HG02884 (cell line): ENCODE measurements at regions not wholly inside any gene's neighbourhood (a gene's known extent, or its start where the extent isn't known, plus 50 kb on each side); places are given as distances from the start of the nearest gene placed in this dataset.
A peak's percentile ranks its signal among the peaks of the same experiment; 100 is the strongest.
"Not testable (repeated sequence)": the region's sequence is repeated elsewhere in the genome, so short reads cannot be mapped to it uniquely, and the experiment has no call there.

Source experiments
- ATAC-seq: cut with Tn5 transposase; IDR thresholded peaks from one replicate; pipeline ENCODE4 v1.9.1; 2021; ENCODE audit warnings: mild to moderate bottlenecking, moderate library complexity; ENCODE audit not compliant: unreplicated experiment

DNA sequence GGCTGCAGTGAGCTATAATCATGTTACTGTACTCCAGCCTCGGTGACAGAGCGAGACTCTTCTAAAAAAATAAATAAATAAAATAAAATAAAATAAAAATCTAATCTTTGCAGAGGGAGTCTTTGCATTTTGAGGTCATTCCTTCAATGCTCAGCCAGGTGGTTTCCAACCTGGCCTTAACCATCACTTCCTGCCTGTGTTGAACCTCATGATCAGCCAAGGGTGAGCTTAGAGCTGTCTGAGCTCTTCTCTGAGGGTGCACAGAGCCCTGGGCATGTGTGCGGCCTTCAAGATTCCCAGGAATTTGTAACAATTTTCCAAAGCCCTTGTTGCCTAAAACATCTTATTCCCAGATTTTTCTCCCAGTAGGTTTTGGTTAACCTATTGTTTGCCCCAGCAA lies 94.3 kb downstream of the KCNJ12 start:
- ATAC-seq, result not testable (repeated sequence)

GRCh38 chr17:21470861-21471260 lies 94.7 kb downstream of the KCNJ12 start:
- no peak for ATAC-seq

- no peak for ATAC-seq
Measured at GRCh38 chr17:21474815-21475214, 98.7 kb downstream of the KCNJ12 start.

DNA sequence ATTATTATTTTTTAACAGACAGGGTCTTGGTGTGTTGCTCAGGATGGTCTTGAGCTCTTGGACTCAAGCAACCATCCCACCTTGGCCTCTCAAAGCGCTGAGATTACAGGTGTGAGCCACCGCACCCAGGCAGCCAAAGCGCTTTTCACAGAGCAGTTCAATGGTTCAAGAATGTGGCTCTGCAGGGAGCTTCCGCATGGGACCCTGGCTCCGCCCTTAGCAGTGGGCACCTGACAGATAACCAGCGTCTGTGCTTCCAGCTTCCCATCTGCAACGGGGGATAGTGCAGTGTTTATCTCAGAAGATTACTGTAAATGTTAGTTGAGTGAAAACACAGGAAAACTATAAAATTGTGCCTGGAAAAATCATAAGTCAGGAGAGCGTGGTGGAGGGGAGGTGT lies 99.4 kb downstream of the KCNJ12 start:
- ATAC-seq, result no peak

DNA sequence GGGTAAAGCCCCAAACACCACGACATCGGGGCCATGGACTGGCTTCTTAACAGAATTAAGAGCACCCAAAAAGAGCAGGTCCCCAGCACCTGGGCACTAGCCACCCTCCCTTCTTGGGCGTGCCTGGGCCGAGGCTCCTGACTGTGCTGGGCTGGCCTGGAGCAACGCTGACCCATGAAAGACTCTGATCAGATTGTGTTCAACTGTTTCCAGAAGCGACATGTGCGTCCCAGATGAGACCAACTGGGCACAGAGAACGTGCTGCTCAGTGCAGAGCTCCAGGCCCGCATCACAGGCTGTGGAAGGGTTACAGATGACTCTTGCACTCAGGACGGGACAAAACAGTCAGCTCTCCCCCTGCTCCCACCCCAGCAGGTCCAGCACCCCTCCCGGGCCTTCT lies 100.7 kb downstream of the KCNJ12 start:
- no peak for ATAC-seq

DNA sequence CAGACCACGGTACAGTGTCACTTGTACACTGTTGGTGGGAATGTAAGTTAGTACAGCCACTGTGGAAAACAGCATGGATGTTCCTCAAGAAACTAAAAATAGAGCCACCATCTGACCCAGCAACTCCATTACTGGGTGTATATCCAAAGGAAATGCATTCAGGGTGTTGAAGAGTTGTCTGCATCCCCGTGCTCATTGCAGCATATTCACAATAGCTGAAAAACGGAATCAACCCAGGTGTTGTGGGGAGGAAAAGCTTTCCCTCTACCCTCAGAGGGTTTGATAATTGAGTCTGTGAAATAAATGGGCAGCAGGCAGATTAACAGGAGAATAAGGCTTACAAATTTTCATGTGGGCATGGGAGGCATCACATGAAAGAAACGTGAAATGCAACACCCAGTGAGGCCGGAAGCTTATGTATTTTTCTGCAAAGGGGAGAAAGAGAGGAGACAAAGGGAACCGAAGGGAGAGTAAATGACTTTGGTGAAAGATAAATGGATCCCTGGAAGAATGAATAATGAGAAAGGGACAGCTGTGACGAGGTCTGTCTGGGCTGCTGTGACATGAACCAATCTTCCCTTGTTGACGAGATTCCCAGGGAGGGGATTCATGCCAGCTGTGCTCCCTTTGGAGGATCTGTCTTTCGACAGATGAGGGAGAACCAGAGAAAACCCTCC lies 106.2 kb downstream of the KCNJ12 start:
- no peak for ATAC-seq

DNA sequence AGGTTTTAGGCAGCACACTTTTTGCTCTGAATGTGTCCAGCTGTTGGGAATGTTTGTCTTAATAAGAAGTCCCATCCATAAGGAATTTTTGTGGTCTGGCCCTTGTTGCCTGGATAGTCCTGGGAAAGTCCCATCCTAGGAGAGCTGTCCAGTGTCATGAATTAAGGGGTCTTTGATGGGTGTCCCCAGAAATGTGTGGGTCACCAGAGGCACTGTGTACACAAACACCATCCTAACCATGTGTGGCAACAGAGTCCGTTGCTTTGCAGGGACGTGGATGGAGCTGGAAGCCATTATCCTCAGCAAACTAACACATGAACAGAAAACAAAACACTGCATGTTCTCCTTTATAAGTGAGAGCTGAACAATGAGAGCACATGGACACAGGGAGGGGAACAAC lies 111.9 kb downstream of the KCNJ12 start:
- not testable (repeated sequence) for ATAC-seq

GRCh38 chr17:21493993-21494392 lies 117.8 kb downstream of the KCNJ12 start:
- ATAC-seq, result no peak

GRCh38 chr17:21495281-21495680 lies 119.1 kb downstream of the KCNJ12 start:
- no peak for ATAC-seq

DNA sequence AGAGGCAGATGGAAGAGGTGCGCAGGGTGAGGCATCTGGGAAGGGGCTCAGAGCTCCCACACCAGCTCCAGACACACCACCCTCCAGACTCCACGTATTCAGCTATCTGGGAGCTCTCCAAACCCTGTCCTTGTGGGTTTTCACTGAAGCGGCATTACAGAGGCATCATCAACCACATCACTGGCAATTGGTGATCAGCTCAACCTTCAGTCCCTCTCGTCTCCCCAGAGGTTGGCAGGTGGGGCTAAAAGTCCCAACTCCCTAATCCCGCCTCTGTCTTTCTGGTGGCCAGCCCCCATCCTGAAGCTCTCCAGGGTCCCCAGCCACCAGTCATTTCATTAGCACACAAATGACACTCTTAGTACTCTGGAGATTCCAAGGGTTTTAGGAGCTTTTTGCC lies 123.9 kb downstream of the KCNJ12 start:
- no peak for ATAC-seq

GRCh38 chr17:21501927-21502700 lies 126.0 kb downstream of the KCNJ12 start:
- ATAC-seq, result not testable (repeated sequence)

DNA sequence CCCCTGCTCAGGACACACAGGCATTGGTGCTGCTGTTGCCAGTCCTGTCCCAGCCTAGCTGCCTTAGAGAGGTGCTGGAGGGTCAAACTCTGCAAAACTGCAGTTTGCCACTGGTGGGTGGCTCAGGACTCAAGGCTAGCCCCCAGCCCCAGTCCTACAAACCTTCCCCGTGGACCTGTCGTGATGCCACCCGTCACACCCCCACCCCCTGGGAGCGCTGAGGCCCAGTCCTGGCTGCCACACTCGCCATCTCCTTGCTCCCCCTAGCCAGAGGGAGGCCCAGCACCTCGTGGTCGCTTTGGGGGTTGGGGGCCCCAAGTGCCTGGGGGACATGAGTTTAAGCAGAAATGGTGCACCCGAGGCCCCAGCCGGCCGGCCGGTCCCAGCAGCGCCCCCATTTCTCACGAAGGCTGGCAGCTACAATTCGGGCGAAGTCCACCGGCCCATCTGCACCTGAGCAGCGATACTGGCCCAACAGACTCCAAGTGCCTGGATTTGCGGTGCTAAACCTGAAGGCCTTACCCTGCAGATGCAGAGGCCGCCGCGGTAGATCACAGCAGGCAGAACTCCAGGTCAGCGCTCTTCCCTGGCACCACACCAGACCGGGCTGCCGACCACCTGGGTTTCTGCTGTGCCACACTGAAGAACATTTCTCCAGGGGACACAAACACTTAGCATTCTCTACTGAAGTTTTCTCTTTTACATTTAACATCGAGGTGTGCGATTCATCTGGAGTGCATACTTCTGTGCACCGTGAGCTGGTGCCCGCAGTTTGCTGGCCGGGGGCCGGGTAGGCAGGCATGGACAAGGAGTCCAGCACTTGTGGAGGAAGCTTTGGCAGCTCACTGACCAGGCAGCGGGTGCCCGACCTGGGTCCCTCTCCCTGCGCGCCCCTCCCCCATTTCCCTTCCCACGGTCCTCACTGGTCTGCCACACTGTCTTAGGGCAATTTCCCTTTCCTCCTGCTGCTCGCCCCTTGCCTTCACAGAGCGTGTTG lies 130.0 kb downstream of the KCNJ12 start:
- no peak for ATAC-seq

- ATAC-seq, result not testable (repeated sequence)
Measured at GRCh38 chr17:21507806-21508205, 131.6 kb downstream of the KCNJ12 start.

GRCh38 chr17:21508211-21508610 lies 132.1 kb downstream of the KCNJ12 start:
- ATAC-seq, result no peak

GRCh38 chr17:21509356-21509755 lies 133.2 kb downstream of the KCNJ12 start:
- ATAC-seq, result not testable (repeated sequence)

GRCh38 chr17:21510686-21511362 lies 134.7 kb downstream of the KCNJ12 start:
- ATAC-seq, result no peak

- ATAC-seq, result no peak
Measured at GRCh38 chr17:21511363-21512195, 135.4 kb downstream of the KCNJ12 start.

GRCh38 chr17:21512307-21513011 lies 136.3 kb downstream of the KCNJ12 start:
- no peak for ATAC-seq

DNA sequence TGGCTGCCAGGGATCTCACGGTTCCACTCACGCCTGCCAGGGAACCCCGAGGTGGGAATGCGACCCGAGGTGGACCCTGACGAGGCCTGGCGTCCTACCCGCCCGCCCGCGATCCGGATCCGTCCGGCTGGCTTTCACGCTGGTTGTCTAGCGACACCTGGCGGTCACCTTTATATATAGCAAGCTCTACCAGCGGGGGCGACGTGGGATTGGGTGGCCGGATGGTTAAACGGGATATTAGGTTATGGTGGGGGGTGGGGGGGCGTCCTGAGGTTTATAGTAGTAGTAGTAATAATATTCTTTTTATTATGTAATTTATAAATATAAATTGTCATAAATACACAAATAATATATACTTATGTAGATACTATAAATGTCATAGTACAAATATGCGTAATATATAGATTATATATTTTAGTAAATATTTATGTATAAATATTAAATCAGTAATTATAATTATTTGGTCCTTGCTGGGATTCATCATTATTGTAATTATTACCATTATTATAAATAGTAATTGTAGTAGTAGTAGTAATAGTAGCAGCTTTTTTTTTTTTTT lies 136.9 kb downstream of the KCNJ12 start:
- peak; percentile 62 for ATAC-seq
